Mesendoderm (in vitro differentiated cells): ENCODE measurements at regions not wholly inside any gene's neighbourhood (a gene's known extent, or its start where the extent isn't known, plus 50 kb on each side); places are given as distances from the start of the nearest gene placed in this dataset.

ENCODE experiments used
- DNase-seq: peaks from one replicate; pipeline ENCODE4 v3.0.0; 2013
- H2AK5ac ChIP-seq: 2 replicates; pipeline ENCODE4 v1.6.1; 2013; ENCODE audit warnings: low read length, inconsistent platforms
- H2BK120ac ChIP-seq: 2 replicates; pipeline ENCODE4 v1.6.1; 2013; ENCODE audit warnings: low read depth, mild to moderate bottlenecking, low read length, moderate library complexity, mixed read lengths
- H2BK15ac ChIP-seq: replicated peaks from 2 replicates; pipeline ENCODE4 v1.6.1; 2013; ENCODE audit warnings: low read depth, mild to moderate bottlenecking, moderate library complexity
- H2BK5ac ChIP-seq: 2 replicates; pipeline ENCODE4 v1.6.1; 2013; ENCODE audit warnings: low read length, inconsistent platforms
- H3K18ac ChIP-seq: 2 replicates; pipeline ENCODE4 v1.6.1; 2013; ENCODE audit warnings: mild to moderate bottlenecking, low read length, mixed read lengths
- H3K23ac ChIP-seq: one replicate; pipeline ENCODE4 v1.6.1; 2013; ENCODE audit warnings: low read length
- H3K27ac ChIP-seq: 2 replicates; pipeline ENCODE4 v1.5.1; 2013; ENCODE audit warnings: low read depth, mild to moderate bottlenecking, inconsistent platforms, low read length, moderate library complexity
- H3K27me3 ChIP-seq: 2 replicates; pipeline ENCODE4 v1.6.1; 2013; ENCODE audit warnings: low read length, control low read depth, mild to moderate bottlenecking, inconsistent platforms; ENCODE audit not compliant: insufficient read depth, poor library complexity
- H3K36me3 ChIP-seq: 2 replicates; pipeline ENCODE4 v1.6.1; 2013; ENCODE audit warnings: low read length, inconsistent platforms; ENCODE audit not compliant: control insufficient read depth, insufficient read depth
- H3K4ac ChIP-seq: one replicate; pipeline ENCODE4 v1.6.1; 2013; ENCODE audit warnings: low read depth, mild to moderate bottlenecking, low read length, moderate library complexity
- H3K4me1 ChIP-seq: 2 replicates; pipeline ENCODE4 v1.6.1; 2013; ENCODE audit warnings: low read depth, low read length, inconsistent platforms; ENCODE audit not compliant: control insufficient read depth
- H3K4me2 ChIP-seq: 2 replicates; pipeline ENCODE4 v1.6.1; 2013; ENCODE audit warnings: low read length
- H3K4me3 ChIP-seq: 2 replicates; pipeline ENCODE4 v1.5.1; 2013; ENCODE audit warnings: mild to moderate bottlenecking, low read length
- H3K56ac ChIP-seq: one replicate; pipeline ENCODE4 v1.6.1; 2013; ENCODE audit warnings: low read length
- H3K79me1 ChIP-seq: 2 replicates; pipeline ENCODE4 v1.6.1; 2013; ENCODE audit warnings: low read length, inconsistent platforms
- H3K79me2 ChIP-seq: 2 replicates; pipeline ENCODE4 v1.6.1; 2013; ENCODE audit warnings: mild to moderate bottlenecking, low read length; ENCODE audit not compliant: control insufficient read depth, insufficient read depth
- H3K9ac ChIP-seq: 2 replicates; pipeline ENCODE4 v1.6.1; 2013; ENCODE audit warnings: low read length, inconsistent platforms
- H4K5ac ChIP-seq: one replicate; pipeline ENCODE4 v1.6.1; 2013; ENCODE audit warnings: low read length
- H4K8ac ChIP-seq: one replicate; pipeline ENCODE4 v1.6.1; 2013; ENCODE audit warnings: low read depth, mild to moderate bottlenecking, control low read depth, low read length, moderate library complexity
- WGBS: extraction: QIAGEN DNeasy Blood & Tissue Kit; methylation state at CpG from one replicate; pipeline ENCODE4 v1.1.7; 2013; ENCODE audit warnings: low lambda C conversion rate, missing lambda C conversion rate; ENCODE audit not compliant: insufficient coverage; ENCODE audit errors: extremely low coverage; 5-methylcytosine and 5-hydroxymethylcytosine counted together

GRCh38 chr21:16773206-16773605 lies 739.6 kb upstream of the CXADR start:
- H3K18ac ChIP-seq, result no peak overlapping the region
- no peaks in the 10 kb centered on the region for H3K36me3 ChIP-seq
- no peak overlapping the region for H3K27ac ChIP-seq
- no peaks in the 10 kb centered on the region for H3K79me1 ChIP-seq
- no peaks in the 10 kb centered on the region for H3K79me2 ChIP-seq
- H3K4me1 ChIP-seq, result no peaks in the 10 kb centered on the region
- H2AK5ac ChIP-seq, result no peak overlapping the region
- no peak overlapping the region for H3K4ac ChIP-seq
- H4K5ac ChIP-seq, result no peak overlapping the region
- DNase-seq, result peak; percentile 2
- no peak overlapping the region for H2BK120ac ChIP-seq
- no peak overlapping the region for H3K4me3 ChIP-seq
- H3K23ac ChIP-seq, result no peak overlapping the region
- H2BK5ac ChIP-seq, result no peak overlapping the region
- H4K8ac ChIP-seq, result no peak overlapping the region
- no peak overlapping the region for H3K56ac ChIP-seq
- H3K4me2 ChIP-seq, result no peak overlapping the region
- no peaks in the 10 kb centered on the region for H3K27me3 ChIP-seq
- WGBS, result no CpG with 5 or more reads among the region's 1 CpG
- no peak overlapping the region for H3K9ac ChIP-seq
- no peak overlapping the region for H2BK15ac ChIP-seq

- WGBS, result no CpG with 5 or more reads among the region's 5 CpGs
These were observed 737.8 kb upstream of the CXADR start for GRCh38 chr21:16775076-16775475.

GRCh38 chr21:16777041-16777720 lies 735.7 kb upstream of the CXADR start:
- Histone ChIP-seq H3K27me3 (no peaks in the 10 kb centered on the region), H2AK5ac (no peak overlapping the region), H3K9ac (no peak overlapping the region), H3K79me2 (no peaks in the 10 kb centered on the region), H3K18ac (no peak overlapping the region), H3K36me3 (no peaks in the 10 kb centered on the region), H3K23ac (no peak overlapping the region), H3K27ac (no peak overlapping the region), H3K79me1 (no peaks in the 10 kb centered on the region), H4K5ac (no peak overlapping the region), H3K4me3 (no peak overlapping the region), H3K4me1 (no peaks in the 10 kb centered on the region), H2BK15ac (no peak overlapping the region), H3K4ac (no peak overlapping the region), H3K4me2 (no peak overlapping the region), H2BK5ac (no peak overlapping the region), H3K56ac (no peak overlapping the region), H4K8ac (no peak overlapping the region), H2BK120ac (no peak overlapping the region)
- no peak for DNase-seq
- no CpG with 5 or more reads among the region's 6 CpGs for WGBS

More at GRCh38 chr21:16775076-16775475, 737.8 kb upstream of the CXADR start:
- H3K4ac ChIP-seq, result no peak overlapping the region
- H3K27me3 ChIP-seq, result no peaks in the 10 kb centered on the region
- H4K5ac ChIP-seq, result no peak overlapping the region
- H3K4me2 ChIP-seq, result no peak overlapping the region
- H2BK5ac ChIP-seq, result no peak overlapping the region
- no peak overlapping the region for H3K18ac ChIP-seq
- H3K23ac ChIP-seq, result no peak overlapping the region
- DNase-seq, result peak; percentile 14
- no peak overlapping the region for H2AK5ac ChIP-seq
- H3K36me3 ChIP-seq, result no peaks in the 10 kb centered on the region
- no peaks in the 10 kb centered on the region for H3K79me2 ChIP-seq
- no peak overlapping the region for H3K9ac ChIP-seq
- no peaks in the 10 kb centered on the region for H3K4me1 ChIP-seq
- H3K27ac ChIP-seq, result no peak overlapping the region
- H3K4me3 ChIP-seq, result no peak overlapping the region
- no peaks in the 10 kb centered on the region for H3K79me1 ChIP-seq
- no peak overlapping the region for H2BK15ac ChIP-seq
- H4K8ac ChIP-seq, result no peak overlapping the region
- no peak overlapping the region for H2BK120ac ChIP-seq
- peak overlapping the region; percentile 58 for H3K56ac ChIP-seq

GRCh38 chr21:16788584-16788983 lies 724.3 kb upstream of the CXADR start:
- no peak overlapping the region for H2BK15ac ChIP-seq
- no peak overlapping the region for H4K5ac ChIP-seq
- H3K4me2 ChIP-seq, result no peak overlapping the region
- no peak overlapping the region for H2AK5ac ChIP-seq
- no peaks in the 10 kb centered on the region for H3K79me1 ChIP-seq
- no peak overlapping the region for H3K9ac ChIP-seq
- H2BK5ac ChIP-seq, result no peak overlapping the region
- DNase-seq, result peak; percentile 46
- H3K27me3 ChIP-seq, result no peaks in the 10 kb centered on the region
- no peak overlapping the region for H3K23ac ChIP-seq
- H3K4me3 ChIP-seq, result no peak overlapping the region
- no CpG with 5 or more reads among the region's 2 CpGs for WGBS
- H3K4me1 ChIP-seq, result no peaks in the 10 kb centered on the region
- no peak overlapping the region for H3K18ac ChIP-seq
- H3K56ac ChIP-seq, result no peak overlapping the region
- H4K8ac ChIP-seq, result no peak overlapping the region
- H2BK120ac ChIP-seq, result no peak overlapping the region
- H3K79me2 ChIP-seq, result no peaks in the 10 kb centered on the region
- H3K36me3 ChIP-seq, result no peaks in the 10 kb centered on the region
- H3K4ac ChIP-seq, result no peak overlapping the region
- no peak overlapping the region for H3K27ac ChIP-seq

GRCh38 chr21:16789636-16790035 lies 723.2 kb upstream of the CXADR start:
- no peak overlapping the region for H3K4ac ChIP-seq
- no peaks in the 10 kb centered on the region for H3K27me3 ChIP-seq
- no peak overlapping the region for H4K5ac ChIP-seq
- H3K18ac ChIP-seq, result no peak overlapping the region
- no peaks in the 10 kb centered on the region for H3K79me1 ChIP-seq
- no peak overlapping the region for H3K4me3 ChIP-seq
- no CpG with 5 or more reads among the region's 3 CpGs for WGBS
- H3K4me1 ChIP-seq, result no peaks in the 10 kb centered on the region
- no peak overlapping the region for H3K9ac ChIP-seq
- no peak overlapping the region for H2BK120ac ChIP-seq
- no peak overlapping the region for H3K56ac ChIP-seq
- no peaks in the 10 kb centered on the region for H3K79me2 ChIP-seq
- no peak overlapping the region for H3K23ac ChIP-seq
- no peak overlapping the region for H2AK5ac ChIP-seq
- H3K36me3 ChIP-seq, result no peaks in the 10 kb centered on the region
- DNase-seq, result no peak
- no peak overlapping the region for H2BK5ac ChIP-seq
- no peak overlapping the region for H3K4me2 ChIP-seq
- no peak overlapping the region for H4K8ac ChIP-seq
- no peak overlapping the region for H3K27ac ChIP-seq
- no peak overlapping the region for H2BK15ac ChIP-seq

GRCh38 chr21:16792101-16792500 lies 720.7 kb upstream of the CXADR start:
- no peak overlapping the region for H2BK15ac ChIP-seq
- H3K4me2 ChIP-seq, result no peak overlapping the region
- no peak overlapping the region for H4K5ac ChIP-seq
- H4K8ac ChIP-seq, result no peak overlapping the region
- no peak overlapping the region for H2AK5ac ChIP-seq
- H3K79me2 ChIP-seq, result no peaks in the 10 kb centered on the region
- no peaks in the 10 kb centered on the region for H3K27me3 ChIP-seq
- no peak overlapping the region for H3K23ac ChIP-seq
- DNase-seq, result no peak
- H2BK120ac ChIP-seq, result no peak overlapping the region
- H3K4me1 ChIP-seq, result no peaks in the 10 kb centered on the region
- no peak overlapping the region for H3K56ac ChIP-seq
- no peak overlapping the region for H3K4me3 ChIP-seq
- H3K4ac ChIP-seq, result no peak overlapping the region
- no peak overlapping the region for H3K18ac ChIP-seq
- H3K79me1 ChIP-seq, result no peaks in the 10 kb centered on the region
- H3K27ac ChIP-seq, result no peak overlapping the region
- H2BK5ac ChIP-seq, result no peak overlapping the region
- WGBS, result no CpG with 5 or more reads among the region's 5 CpGs
- H3K36me3 ChIP-seq, result no peaks in the 10 kb centered on the region
- H3K9ac ChIP-seq, result no peak overlapping the region
